ENCODE measurements at regions not wholly inside any gene's neighbourhood (a gene's known extent, or its start where the extent isn't known, plus 50 kb on each side); places are given as distances from the start of the nearest gene placed in this dataset.

- no peak for TF ChIP-seq EZH2 (IDR thresholded peaks at IDR 0.05; ENCODE audit: borderline replicate concordance, insufficient read depth, low read depth, low read length, poor library complexity, severe bottlenecking)
- TF ChIP-seq CTCF (IDR thresholded peaks at IDR 0.05) = no peak
These were observed 1015.8 kb upstream of the GRIA3 start for GRCh38 chrX:122168241-122168640.

All from B cell (primary cell).